SW480 (cell line): ENCODE measurements at regions not wholly inside any gene's neighbourhood (a gene's known extent, or its start where the extent isn't known, plus 50 kb on each side); places are given as distances from the start of the nearest gene placed in this dataset.
"Not testable (repeated sequence)": the region's sequence is repeated elsewhere in the genome, so short reads cannot be mapped to it uniquely, and the experiment has no call there.

ENCODE experiments used
- DNase-seq: peaks from one replicate; pipeline ENCODE4 v3.0.0-alpha.2; 2016; ENCODE audit warnings: low spot score

GRCh38 chr6:78231002-78231401 lies 578.2 kb downstream of the MEI4 start:
- no peak for DNase-seq

DNA sequence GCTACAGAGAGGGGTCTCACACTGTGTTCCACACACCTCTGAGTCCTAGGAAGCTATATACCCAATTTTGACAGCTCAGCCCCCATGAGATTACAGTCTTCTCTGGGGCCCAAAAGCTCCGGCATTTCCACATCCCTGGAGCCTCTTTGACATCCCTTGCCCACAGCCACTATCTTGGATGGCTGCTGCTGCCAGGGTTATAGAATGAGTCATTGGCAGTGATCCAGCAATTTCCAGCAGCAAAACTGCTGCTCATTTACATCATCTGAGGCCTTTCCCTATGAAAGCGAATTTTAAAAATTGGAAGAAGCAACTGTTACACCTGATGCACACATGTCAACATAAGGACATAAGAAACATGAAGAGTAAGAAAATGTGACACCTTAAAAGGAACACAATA lies 590.7 kb downstream of the MEI4 start:
- DNase-seq: no peak

- no peak for DNase-seq
Measured at GRCh38 chr6:78251931-78252330, 599.1 kb downstream of the MEI4 start.

- no peak for DNase-seq
Measured at GRCh38 chr6:78253618-78254017, 600.8 kb downstream of the MEI4 start.

DNA sequence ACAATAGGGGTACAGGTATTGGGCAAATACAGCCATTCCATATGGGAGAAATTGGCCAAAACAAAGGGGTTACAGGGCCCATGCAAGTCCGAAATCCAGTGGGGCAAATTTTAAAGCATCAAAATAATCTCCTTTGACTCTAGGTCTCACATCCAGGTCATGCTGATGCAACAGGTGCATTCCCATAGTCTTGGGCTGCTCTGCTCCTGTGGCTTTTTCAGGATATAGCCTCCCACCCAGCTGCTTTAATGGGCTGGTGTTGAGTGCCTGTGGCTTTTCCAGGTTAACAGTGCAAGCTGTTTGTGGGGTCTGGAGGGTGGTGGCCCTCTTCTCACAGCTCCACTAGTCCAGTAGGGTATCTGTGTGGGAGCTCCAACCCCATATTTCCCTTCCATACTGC lies 607.1 kb downstream of the MEI4 start:
- no peak for DNase-seq

DNA sequence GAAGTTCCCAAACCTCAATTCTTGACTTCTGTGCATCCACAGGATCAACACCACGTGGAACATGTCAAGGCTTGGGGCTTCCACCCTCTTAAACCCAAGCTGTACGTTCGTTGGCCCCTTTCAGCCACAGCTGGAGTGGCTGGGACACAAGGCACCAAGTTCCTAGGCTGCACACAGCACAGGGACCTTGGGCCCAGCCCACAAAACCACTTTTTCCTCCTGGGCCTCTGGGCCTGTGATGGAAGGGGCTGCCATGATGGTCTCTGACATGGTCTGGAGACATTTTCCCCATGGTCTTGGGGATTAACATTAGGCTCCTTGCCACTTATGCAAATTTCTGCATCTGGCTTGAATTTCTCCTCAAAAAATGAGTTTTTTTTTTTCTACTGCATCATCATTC lies 606.9 kb upstream of the IRAK1BP1 start:
- not testable (repeated sequence) for DNase-seq

DNA sequence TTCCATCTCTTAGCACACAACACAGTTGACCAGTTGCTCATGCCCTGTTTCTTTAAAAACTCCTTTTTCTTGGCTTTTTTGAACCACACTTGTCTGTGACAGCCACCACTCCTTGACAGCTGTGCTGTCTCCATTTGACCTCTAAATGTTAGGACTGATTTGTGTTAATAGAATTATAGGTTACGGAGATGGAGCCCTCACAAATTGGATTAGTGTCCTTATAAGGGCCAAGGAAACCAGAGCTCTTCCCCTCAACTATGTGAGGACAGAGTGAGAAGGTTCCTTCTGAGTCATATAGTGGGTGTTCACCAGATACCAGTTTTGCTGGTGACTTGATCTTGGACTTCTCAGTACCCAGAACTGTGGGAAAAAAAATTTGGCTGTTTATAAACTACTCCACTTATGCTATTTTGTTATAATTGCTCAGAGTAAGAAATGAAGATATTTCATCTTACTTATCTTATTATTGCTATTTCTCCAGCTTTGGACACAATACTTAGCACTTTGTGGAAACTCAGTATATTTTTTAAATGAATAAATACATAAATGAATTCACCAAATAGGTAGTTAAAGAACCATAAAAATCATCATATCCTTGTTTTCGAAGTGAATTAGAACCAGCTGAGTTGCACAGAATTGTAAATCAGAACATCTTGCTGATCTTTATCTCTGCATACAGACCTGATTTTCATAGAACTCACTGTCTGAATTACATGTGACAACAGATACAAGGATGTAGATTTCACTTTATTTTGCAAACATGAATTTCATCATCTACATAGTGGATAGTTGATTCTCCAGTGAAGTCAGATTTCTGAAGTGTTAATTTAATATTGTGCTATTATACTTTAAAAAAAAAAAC lies 598.5 kb upstream of the IRAK1BP1 start:
- DNase-seq: no peak

- peak; percentile 0 for DNase-seq
Measured at GRCh38 chr6:78300885-78301284, 566.5 kb upstream of the IRAK1BP1 start.

DNA sequence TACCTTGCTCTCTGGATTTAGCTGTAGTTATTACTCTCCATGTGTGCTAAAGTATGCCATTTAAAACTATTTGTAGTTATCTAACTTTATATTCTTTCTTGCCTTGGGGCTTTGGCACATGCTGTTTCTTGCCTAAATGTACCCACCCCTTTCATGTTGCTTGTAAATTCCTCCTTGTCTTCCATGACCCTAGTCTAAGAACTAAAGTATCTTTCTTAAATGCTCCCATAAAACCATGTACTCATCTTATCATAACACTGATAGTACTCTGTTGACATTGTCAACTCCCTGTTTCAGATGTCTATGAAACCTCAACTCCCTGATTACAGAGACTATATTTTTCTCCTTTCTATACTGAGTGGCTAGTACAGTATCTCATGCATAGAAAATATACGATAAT lies 564.9 kb upstream of the IRAK1BP1 start:
- DNase-seq: no peak

DNA sequence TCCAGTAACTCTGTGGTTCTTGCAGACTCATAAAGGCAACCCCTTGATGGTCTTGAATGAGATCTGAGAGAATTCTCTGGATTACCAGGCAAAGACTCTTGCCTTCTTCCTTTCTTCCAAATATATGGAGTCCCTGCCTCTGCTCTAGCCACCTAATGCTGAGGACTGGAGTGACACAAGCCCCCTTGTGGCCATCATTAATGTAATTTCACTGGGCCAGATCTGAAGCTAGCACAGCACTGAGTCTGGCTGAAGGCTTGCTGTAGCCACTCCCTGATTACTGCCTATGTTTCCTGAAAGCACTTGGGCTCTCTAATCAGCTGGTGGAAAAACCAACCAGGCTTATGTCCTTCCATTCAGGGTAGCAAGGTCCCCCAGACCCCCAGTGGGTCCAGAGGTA lies 559.3 kb upstream of the IRAK1BP1 start:
- no peak for DNase-seq

DNA sequence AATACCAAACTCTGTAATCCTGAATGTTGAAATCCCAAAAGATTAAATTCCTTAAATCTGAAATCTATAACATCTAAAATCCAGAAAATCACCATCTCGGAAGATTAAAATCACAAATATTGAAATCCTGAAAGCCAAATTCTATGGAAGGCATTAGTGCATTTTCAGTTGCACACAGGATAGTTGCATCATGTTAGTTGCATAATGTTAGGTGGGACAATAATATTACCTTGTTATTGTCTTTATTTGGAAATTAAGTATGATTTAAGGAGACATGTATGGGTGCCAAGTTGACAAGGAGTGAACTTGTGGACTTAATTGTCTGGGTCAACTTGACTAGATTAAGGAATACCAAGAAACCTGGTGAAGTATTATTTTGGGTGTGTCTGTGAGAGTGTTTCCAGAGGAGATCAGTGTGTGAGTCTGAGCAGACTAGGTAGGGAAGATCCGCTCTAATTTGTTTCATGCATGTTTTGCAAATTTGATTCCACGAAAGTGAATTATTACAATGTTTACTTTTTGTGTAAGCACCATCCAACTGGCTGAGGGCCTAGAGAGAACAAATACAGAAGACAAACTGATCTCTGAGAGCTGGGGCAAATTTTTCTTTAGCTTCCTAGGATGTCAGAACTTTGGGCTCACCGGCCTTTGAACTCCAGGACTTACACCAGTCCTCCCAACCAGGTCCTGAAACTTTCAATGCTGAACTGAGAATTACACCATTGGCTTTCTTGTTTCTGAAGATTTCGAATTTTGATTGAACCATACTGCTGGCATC lies 545.1 kb upstream of the IRAK1BP1 start:
- no peak for DNase-seq

GRCh38 chr6:78324213-78324612 lies 543.1 kb upstream of the IRAK1BP1 start:
- no peak for DNase-seq

GRCh38 chr6:78340755-78341154 lies 526.6 kb upstream of the IRAK1BP1 start:
- no peak for DNase-seq

DNA sequence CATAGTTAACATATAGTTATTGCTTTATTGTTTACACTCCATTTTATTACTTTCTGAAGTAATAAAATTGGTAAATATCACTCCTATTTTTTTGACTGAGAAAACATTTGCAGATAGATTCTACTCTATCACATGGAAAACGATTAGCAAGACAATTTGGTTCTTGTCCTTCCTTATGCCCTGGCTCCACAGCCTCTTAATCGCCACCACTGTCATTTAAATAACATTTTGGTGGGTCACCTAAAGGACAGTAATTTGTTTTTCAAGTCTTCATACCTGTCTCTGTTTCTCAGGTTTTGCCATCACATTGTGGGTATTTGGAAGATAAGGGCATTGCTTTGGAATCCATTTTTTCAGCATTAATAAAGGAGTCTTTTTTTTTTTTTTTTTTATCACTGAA lies 521.5 kb upstream of the IRAK1BP1 start:
- DNase-seq: no peak

DNA sequence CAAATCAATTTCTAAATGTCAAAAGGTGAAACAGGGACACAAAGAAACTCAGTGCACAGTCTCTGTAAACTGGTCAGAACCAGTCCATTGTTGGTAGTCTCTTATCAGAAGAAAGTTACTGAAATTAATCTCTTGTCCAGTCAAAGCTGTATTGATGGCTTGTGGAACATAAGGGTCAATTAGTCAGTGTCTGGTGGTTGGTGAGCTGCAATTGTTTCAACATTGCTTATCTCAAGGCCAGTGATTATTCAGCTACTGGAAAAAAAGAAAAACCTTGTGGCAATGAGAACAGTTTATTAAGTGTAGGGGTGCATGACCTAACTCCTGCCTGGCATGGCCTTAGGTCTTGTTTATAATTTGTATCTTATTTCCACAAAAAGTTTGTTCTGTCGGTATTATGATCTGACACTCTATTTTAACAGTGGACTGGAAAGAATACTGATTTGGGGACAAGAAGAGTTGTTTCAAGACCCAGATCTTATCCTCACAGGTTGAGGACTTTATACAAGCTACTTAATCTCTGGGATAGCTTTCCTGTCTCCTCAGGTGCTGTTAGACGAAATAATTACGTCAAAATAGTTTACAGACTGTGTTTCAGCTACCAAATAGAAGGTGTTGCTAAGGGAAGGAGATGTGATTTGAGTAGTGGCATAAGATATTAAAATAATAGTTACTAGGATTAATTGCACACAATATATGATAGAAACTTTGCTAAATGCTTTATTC lies 520.0 kb upstream of the IRAK1BP1 start:
- no peak for DNase-seq

GRCh38 chr6:78353040-78353439 lies 514.3 kb upstream of the IRAK1BP1 start:
- DNase-seq: no peak

DNA sequence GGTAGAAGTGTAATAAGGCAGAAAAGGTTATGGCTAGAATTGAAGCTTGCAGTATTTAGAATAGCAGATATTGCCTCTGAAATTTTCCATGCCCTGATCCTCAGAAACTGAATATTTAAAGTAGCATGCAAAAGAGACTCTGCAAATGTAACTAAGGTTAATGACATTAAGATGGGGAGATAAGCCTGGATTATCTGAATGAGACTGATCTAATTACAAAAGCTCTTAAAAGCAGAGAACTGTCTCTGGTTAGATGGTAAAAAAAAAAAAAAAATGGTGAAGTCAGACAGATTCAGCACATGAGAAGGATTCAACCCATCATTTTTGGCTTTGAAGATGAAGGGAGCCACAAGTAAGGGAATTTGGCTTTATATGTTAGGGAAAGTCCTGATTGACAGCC lies 503.7 kb upstream of the IRAK1BP1 start:
- no peak for DNase-seq

DNA sequence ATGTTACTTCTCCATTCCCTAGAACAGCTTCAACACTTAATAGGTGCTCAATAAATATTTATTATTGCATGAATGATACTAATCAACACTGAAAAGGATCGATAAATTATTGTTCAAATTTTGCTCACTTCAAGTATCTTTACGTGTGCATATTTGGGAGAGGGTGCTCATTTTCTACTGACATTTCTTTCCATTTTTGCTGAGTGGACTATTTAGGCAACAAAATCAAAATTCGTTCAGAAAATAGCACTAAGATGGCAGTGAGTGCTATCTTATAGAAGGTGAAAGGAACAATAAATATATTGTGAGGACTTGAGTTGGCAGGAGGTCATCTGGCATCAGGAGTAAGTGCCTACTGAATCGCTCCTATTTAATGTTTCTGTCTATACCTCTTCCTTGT lies 501.9 kb upstream of the IRAK1BP1 start:
- DNase-seq: no peak

DNA sequence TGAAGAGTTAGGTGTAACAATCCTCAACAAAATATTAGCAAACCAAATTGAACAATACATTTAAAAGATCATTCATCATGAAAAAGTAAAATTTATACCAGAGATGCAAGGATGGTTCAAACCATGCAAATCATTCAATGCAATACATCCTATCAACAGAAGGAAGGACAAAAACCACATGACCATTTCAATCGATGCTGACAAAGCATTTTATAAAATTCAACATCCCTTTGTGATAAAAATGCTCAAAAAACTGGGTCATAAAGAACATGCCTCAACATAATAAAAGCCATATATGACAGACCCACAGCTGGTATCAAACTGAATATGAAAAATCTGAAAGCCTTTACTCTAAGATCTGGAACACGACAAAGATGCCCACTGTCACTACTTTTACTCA lies 490.3 kb upstream of the IRAK1BP1 start:
- no peak for DNase-seq

DNA sequence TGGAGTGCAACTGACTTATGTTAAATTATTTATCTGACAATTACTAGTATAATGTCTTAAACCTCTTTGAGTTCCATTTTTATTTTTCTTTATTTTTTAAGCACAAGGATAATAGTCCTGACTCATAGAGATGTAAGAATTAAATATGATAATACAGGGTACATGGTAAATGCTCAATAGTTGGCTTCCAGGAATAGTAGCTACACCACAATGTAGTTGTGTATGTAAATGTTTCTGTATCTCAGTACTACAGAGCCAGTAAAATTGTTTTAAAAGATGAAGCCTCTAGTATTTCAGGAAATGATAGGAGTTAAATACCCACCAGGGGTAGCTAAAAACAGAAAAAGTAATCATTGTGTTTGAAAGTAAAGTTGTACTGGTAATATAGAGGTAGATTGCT lies 487.4 kb upstream of the IRAK1BP1 start:
- DNase-seq: no peak

DNA sequence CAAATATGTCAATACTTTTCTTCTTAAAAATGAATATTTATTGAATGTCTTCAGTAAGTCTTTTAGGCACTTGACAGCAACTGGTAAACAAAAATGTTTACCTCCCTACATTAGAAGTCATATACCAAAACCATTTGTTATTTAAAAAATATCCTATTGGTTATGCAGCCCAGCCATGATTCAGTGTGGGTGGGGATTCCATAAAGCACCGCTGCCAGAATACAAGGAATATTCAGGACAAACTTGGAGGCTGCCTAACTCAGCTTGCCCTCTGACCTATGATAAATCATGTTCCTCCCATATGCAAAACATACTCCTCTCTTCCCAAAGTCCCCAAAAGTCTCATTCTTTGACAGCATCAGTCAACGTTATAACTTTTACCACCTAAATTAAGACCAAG lies 486.8 kb upstream of the IRAK1BP1 start:
- no peak for DNase-seq

DNA sequence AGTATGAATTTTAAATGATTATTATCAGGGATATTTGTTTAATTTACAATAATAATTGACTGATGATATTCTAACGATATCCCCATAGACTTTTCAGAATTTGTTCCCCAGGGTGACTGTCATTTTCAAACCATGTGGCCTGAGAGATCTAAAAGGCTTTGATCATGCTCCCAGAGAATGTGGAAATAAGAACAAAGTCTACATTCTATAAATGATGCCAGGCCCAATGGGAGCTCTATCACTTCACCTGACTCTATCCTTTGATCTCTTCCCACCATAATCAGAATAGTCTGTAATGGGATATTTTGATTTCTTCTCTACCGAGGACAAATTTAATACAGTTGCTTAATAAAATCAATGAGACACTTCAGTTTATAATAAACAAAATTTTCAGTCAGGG lies 483.4 kb upstream of the IRAK1BP1 start:
- DNase-seq: peak; percentile 1

GRCh38 chr6:78386854-78387253 lies 480.5 kb upstream of the IRAK1BP1 start:
- not testable (repeated sequence) for DNase-seq
